NT2/D1 (cell line): ENCODE measurements at regions not wholly inside any gene's neighbourhood (a gene's known extent, or its start where the extent isn't known, plus 50 kb on each side); places are given as distances from the start of the nearest gene placed in this dataset.

Experiments used
- DNase-seq: peaks from one replicate; pipeline ENCODE4 v3.0.0-alpha.2; 2011; ENCODE audit warnings: low read depth, low spot score
- H3K27me3 ChIP-seq: 2 replicates; pipeline ENCODE4 v1.6.0; 2011; ENCODE audit warnings: mild to moderate bottlenecking; ENCODE audit not compliant: insufficient read length, insufficient read depth
- H3K36me3 ChIP-seq: 2 replicates; pipeline ENCODE4 v1.6.1; 2011; ENCODE audit warnings: mild to moderate bottlenecking, low read length, mixed read lengths; ENCODE audit not compliant: insufficient read depth, insufficient read length
- H3K4me1 ChIP-seq: 2 replicates; pipeline ENCODE4 v1.5.1; 2011; ENCODE audit not compliant: insufficient read depth, insufficient read length
- H3K4me3 ChIP-seq: 2 replicates; pipeline ENCODE4 v1.5.1; 2011; ENCODE audit warnings: low read depth; ENCODE audit not compliant: insufficient read length
- H3K9ac ChIP-seq: 2 replicates; pipeline ENCODE4 v1.6.0; 2011; ENCODE audit warnings: low read depth; ENCODE audit not compliant: insufficient read length
- H3K9me3 ChIP-seq: 2 replicates; pipeline ENCODE4 v1.5.1; 2011; ENCODE audit warnings: mild to moderate bottlenecking, low read length; ENCODE audit not compliant: insufficient read depth
- SUZ12 ChIP-seq: IDR thresholded peaks from 2 replicates; pipeline ENCODE4 v1.6.1; 2011; ENCODE audit not compliant: insufficient read length, insufficient read depth; ENCODE audit errors: extremely low read depth
- YY1 ChIP-seq: IDR thresholded peaks from 2 replicates; pipeline ENCODE4 v1.6.1; 2011; ENCODE audit not compliant: insufficient read length, insufficient read depth
- ZNF274 ChIP-seq: IDR thresholded peaks from 2 replicates; pipeline ENCODE4 v1.6.1; 2011; ENCODE audit warnings: mild to moderate bottlenecking, low read depth, low read length

GRCh38 chr18:22115573-22115972, 53.8 kb upstream of the GATA6 start:
- DNase-seq = no peak
- Histone ChIP-seq H3K27me3 (no peaks in the 10 kb centered on the region), H3K4me1 (no peaks in the 10 kb centered on the region), H3K4me3 (no peak overlapping the region), H3K36me3 (no peaks in the 10 kb centered on the region), H3K9ac (no peak overlapping the region), H3K9me3 (no peaks in the 10 kb centered on the region)
- TF ChIP-seq ZNF274 (no peak), YY1 (no peak), SUZ12 (no peak)
